ENCODE measurements at regions not wholly inside any gene's neighbourhood (a gene's known extent, or its start where the extent isn't known, plus 50 kb on each side); places are given as distances from the start of the nearest gene placed in this dataset.

- TF ChIP-seq, protein P1, sequence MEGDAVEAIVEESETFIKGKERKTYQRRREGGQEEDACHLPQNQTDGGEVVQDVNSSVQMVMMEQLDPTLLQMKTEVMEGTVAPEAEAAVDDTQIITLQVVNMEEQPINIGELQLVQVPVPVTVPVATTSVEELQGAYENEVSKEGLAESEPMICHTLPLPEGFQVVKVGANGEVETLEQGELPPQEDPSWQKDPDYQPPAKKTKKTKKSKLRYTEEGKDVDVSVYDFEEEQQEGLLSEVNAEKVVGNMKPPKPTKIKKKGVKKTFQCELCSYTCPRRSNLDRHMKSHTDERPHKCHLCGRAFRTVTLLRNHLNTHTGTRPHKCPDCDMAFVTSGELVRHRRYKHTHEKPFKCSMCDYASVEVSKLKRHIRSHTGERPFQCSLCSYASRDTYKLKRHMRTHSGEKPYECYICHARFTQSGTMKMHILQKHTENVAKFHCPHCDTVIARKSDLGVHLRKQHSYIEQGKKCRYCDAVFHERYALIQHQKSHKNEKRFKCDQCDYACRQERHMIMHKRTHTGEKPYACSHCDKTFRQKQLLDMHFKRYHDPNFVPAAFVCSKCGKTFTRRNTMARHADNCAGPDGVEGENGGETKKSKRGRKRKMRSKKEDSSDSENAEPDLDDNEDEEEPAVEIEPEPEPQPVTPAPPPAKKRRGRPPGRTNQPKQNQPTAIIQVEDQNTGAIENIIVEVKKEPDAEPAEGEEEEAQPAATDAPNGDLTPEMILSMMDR (IDR thresholded peaks at IDR 0.05), result no peak
- no peak for TF ChIP-seq ZFX (IDR thresholded peaks at IDR 0.05; ENCODE audit: borderline replicate concordance)
Observed at GRCh38 chr2:200040831-200041230, 85.4 kb downstream of the MAIP1 start.
